SH-SY5Y (cell line): ENCODE measurements at regions not wholly inside any gene's neighbourhood (a gene's known extent, or its start where the extent isn't known, plus 50 kb on each side); places are given as distances from the start of the nearest gene placed in this dataset.

ENCODE experiments used
- GATA2 ChIP-seq: IDR thresholded peaks from 2 replicates; pipeline ENCODE4 v1.6.1; 2011; ENCODE audit warnings: mild to moderate bottlenecking, low read depth, low read length
- GATA3 ChIP-seq: IDR thresholded peaks from 2 replicates; pipeline ENCODE4 v1.6.1; 2011; ENCODE audit warnings: low read depth, mild to moderate bottlenecking, low read length, moderate library complexity

- no peak for TF ChIP-seq GATA3
- no peak for TF ChIP-seq GATA2
These were observed 120.3 kb downstream of the NPY start for GRCh38 chr7:24404315-24404714.
